A549 (cell line): ENCODE measurements at regions not wholly inside any gene's neighbourhood (a gene's known extent, or its start where the extent isn't known, plus 50 kb on each side); places are given as distances from the start of the nearest gene placed in this dataset.

Experiments
- BHLHE40 ChIP-seq: IDR thresholded peaks from 2 replicates; pipeline ENCODE4 v1.6.1; 2012; ENCODE audit warnings: low read depth, low read length, inconsistent platforms
- MYC ChIP-seq: IDR thresholded peaks from 2 replicates; pipeline ENCODE4 v1.6.1; 2012; ENCODE audit warnings: mild to moderate bottlenecking, inconsistent platforms, low read length, improper control_type of control experiment, borderline replicate concordance
- PHF8 ChIP-seq: fragments of 200-600 bp; sonication (generic); IDR thresholded peaks from 2 replicates; pipeline ENCODE4 v1.6.1; 2016; ENCODE audit warnings: low read depth, mild to moderate bottlenecking, antibody characterized with exemption, moderate library complexity, borderline replicate concordance
- POLR2A ChIP-seq: IDR thresholded peaks from 2 replicates; pipeline ENCODE4 v1.6.1; 2012; ENCODE audit warnings: mild to moderate bottlenecking, low read length
- RAD21 ChIP-seq, 2 experiments: fragments of >200 bp in 1 of 2; sonication (Bioruptor Twin) in 1 of 2; formaldehyde crosslinking in 1 of 2; IDR thresholded peaks in 1 of 2; conservative IDR thresholded peaks in 1 of 2; 2 replicates in 1 of 2; 3 replicates in 1 of 2; pipeline ENCODE4 v1.6.1; 2012 to 2018; ENCODE audit warnings: inconsistent platforms in 1 of 2
- RCOR1 ChIP-seq: fragments of 150-350 bp; IDR thresholded peaks from 2 replicates; pipeline ENCODE4 v1.6.1; 2014; ENCODE audit warnings: antibody characterized with exemption, low read length, low read depth
- TP53 ChIP-seq: fragments of 250-450 bp; sonication (Bioruptor Pico); IDR thresholded peaks from 2 replicates; pipeline ENCODE4 v1.5.0; 2021; ENCODE audit warnings: mild to moderate bottlenecking, moderate library complexity
- TF ChIP-seq, protein P1 (sequence below): fragments of >200 bp; sonication (Bioruptor Twin); formaldehyde crosslinking; IDR thresholded peaks from 3 replicates; pipeline ENCODE4 v1.5.1; 2016
- TF ChIP-seq, protein P2 (sequence below): IDR thresholded peaks from 2 replicates; pipeline ENCODE4 v1.6.1; 2012
- TF ChIP-seq, protein P3 (sequence below): fragments of 150-350 bp; IDR thresholded peaks from 2 replicates; pipeline ENCODE4 v1.6.1; 2014; ENCODE audit warnings: low read depth, mild to moderate bottlenecking, low read length
- TF ChIP-seq, protein P4 (sequence below): fragments of 450-650 bp; IDR thresholded peaks from 2 replicates; pipeline ENCODE4 v1.6.1; 2014; ENCODE audit warnings: antibody characterized with exemption

DNA sequence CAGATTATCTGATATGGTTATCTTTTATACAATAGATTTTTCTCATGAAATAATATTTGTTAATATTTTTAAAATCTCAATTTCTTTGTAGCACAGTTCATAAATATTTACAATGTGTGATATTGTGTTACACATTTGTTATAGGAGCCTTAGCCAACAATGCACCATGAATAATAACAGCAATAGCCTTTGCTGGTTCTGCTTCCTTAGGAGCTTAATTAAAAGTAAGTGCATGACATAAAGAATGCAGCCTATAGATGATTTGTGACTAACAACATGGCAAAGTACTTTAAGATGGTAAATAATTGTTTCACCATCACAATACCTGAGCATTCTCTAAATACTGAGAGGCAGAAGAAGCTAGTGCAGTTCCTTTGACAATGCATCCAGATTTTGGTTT, 156.3 kb upstream of the RASSF8 start:
- TF ChIP-seq POLR2A (no peak), BHLHE40 (no peak), TP53 (no peak), RCOR1 (no peak), MYC (no peak), PHF8 (no peak), RAD21 (conservative IDR thresholded peaks at IDR 0.05 in 1 of 2, IDR thresholded peaks at IDR 0.05 in 1 of 2) (no peak)
- TF ChIP-seq, protein P1, sequence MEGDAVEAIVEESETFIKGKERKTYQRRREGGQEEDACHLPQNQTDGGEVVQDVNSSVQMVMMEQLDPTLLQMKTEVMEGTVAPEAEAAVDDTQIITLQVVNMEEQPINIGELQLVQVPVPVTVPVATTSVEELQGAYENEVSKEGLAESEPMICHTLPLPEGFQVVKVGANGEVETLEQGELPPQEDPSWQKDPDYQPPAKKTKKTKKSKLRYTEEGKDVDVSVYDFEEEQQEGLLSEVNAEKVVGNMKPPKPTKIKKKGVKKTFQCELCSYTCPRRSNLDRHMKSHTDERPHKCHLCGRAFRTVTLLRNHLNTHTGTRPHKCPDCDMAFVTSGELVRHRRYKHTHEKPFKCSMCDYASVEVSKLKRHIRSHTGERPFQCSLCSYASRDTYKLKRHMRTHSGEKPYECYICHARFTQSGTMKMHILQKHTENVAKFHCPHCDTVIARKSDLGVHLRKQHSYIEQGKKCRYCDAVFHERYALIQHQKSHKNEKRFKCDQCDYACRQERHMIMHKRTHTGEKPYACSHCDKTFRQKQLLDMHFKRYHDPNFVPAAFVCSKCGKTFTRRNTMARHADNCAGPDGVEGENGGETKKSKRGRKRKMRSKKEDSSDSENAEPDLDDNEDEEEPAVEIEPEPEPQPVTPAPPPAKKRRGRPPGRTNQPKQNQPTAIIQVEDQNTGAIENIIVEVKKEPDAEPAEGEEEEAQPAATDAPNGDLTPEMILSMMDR: no peak
- TF ChIP-seq, protein P2, sequence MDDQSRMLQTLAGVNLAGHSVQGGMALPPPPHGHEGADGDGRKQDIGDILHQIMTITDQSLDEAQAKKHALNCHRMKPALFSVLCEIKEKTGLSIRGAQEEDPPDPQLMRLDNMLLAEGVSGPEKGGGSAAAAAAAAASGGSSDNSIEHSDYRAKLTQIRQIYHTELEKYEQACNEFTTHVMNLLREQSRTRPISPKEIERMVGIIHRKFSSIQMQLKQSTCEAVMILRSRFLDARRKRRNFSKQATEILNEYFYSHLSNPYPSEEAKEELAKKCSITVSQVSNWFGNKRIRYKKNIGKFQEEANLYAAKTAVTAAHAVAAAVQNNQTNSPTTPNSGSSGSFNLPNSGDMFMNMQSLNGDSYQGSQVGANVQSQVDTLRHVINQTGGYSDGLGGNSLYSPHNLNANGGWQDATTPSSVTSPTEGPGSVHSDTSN: no peak
- TF ChIP-seq, protein P3, sequence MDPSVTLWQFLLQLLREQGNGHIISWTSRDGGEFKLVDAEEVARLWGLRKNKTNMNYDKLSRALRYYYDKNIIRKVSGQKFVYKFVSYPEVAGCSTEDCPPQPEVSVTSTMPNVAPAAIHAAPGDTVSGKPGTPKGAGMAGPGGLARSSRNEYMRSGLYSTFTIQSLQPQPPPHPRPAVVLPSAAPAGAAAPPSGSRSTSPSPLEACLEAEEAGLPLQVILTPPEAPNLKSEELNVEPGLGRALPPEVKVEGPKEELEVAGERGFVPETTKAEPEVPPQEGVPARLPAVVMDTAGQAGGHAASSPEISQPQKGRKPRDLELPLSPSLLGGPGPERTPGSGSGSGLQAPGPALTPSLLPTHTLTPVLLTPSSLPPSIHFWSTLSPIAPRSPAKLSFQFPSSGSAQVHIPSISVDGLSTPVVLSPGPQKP: no peak
- TF ChIP-seq, protein P4, sequence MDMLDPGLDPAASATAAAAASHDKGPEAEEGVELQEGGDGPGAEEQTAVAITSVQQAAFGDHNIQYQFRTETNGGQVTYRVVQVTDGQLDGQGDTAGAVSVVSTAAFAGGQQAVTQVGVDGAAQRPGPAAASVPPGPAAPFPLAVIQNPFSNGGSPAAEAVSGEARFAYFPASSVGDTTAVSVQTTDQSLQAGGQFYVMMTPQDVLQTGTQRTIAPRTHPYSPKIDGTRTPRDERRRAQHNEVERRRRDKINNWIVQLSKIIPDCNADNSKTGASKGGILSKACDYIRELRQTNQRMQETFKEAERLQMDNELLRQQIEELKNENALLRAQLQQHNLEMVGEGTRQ: no peak
